Left kidney (tissue), 1 donor: ENCODE measurements at regions not wholly inside any gene's neighbourhood (a gene's known extent, or its start where the extent isn't known, plus 50 kb on each side); places are given as distances from the start of the nearest gene placed in this dataset.

ENCODE experiments used
- DNase-seq: peaks from one replicate; pipeline ENCODE4 v3.0.0-alpha.2; 2013

DNA sequence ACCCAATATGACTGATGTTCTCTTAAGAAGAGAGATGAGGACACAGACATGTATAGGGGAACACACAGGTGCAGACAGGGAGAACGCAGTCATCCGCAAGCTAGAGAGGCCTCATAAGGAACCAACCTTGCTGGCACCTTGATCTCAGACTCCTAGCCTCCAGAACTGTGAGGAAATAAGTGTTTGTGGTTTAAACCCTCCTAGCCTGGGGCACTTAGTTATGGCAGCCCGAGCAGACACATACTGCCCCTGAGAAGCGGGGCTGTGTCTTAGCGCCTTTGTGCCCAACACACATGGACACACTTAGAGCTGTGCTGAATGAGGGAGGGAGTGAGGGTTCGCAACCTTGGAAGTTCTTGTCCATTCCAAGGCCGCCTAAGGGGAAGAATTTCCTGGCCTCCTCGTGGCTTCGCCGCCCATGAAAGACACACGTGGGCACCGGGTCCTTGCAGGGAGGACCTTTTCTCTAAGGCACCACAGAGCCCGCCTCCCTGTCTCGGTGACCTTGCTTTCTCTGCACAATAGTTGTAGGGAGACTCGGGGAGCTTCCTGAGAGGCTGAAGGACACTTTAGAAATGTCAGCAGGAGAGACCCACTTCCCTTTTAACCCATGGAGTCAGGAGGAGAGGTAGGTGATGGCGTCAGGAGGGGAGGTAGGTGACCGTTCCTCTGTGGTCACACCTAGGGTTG, 224.5 kb upstream of the HDAC4 start:
- no peak for DNase-seq

DNA sequence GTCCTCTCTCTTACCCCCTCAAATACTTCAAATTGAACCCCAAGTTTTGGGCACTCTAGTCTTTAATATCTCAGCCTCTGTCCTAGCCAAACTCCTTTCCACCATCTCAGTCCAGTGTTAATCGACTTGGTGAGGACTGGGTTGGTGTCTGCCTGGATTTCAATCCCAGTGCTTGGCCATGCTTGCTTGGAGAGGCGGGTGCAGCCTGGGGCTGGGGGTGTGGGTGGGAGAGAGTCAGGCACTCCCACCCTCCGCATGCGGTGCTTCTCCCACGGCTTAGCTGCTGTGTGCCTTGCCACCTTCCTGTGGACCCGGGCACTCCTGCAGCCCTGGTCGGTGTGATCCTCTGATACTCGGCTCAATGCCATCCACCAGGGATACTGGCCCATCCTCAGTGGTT, 220.8 kb upstream of the HDAC4 start:
- DNase-seq: no peak

DNA sequence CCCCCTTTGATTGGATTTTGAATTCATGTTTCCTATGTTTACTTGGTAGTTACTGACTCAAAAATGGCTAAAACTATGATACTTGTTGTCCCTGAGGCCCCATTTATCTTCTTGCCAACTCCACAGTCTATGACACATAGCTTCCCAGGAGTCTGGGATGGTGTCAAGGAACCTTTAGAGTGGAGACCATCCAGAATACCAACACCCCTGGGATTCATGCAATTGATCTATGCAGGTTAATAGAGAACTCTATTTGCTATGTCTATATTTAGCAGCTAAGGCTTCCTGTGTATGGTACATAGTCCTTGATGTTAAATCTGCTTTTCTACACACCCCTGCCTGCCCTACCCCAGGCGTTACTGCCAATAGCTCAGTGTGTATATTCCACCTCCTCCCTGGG, 218.5 kb upstream of the HDAC4 start:
- no peak for DNase-seq

DNA sequence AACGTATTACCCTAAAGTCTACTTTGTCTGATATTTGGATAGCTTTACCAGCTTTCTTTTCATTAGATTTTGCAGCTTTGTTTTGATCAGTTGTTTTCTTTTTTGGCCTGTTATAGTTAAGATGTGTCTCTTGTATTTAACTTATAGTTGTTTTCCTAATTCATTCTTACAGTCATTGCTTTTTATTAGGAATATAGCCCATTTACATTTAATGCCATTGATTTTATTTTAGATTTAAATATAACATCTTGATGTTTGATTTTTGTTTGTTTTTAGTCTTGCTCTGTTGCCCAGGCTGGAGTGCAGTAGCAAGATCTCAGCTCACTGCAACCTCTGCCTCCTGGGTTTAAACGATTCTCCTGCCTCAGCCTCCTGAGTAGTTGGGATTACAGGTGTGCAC, 215.9 kb upstream of the HDAC4 start:
- DNase-seq: no peak

DNA sequence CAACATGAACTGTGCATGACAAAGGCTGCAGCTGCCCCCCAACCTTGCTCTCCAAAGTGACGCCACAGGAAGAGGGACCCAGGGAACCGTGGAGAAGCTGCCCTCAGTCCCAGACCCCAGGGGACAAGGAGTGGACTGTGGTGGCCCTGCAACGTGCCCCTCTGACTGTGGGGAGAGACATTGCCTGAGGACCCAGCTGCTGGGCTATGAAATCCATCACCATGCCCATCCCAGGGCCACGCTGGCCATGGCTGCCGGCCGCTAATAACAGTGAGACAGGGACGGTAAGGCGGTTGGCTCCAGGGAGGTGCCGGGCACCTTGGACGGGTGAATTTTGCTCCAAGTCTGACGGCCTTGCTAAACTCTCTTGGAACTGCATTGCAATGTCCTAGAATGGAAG, 211.3 kb upstream of the HDAC4 start:
- DNase-seq: no peak

DNA sequence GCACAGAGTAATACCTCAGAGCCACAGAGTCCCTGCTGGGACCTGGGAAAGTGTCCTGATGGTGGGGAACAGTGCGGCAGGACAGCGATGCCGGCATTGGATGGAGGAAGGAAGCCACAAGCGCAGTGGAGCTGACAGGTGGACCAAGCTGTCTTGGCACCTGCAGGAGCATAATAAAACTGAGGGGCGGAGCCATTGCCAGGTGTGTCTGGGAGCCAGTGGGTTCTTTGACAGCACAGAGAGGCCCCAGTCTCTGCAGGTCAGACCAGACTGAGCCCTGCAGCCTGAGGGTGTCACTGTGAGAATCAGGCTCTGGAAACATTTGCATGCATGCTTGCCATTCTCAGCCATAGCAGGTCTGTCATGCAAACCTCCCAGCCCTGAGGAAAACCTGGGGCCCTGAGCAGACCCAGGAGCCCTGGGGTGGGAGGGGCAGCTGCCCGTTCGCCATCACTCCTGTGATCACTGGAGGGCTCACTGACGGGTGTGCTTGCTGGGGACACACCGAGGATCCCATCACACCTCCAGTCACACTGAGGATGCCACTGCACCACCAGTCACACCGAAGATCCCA, 210.5 kb upstream of the HDAC4 start:
- DNase-seq: no peak

DNA sequence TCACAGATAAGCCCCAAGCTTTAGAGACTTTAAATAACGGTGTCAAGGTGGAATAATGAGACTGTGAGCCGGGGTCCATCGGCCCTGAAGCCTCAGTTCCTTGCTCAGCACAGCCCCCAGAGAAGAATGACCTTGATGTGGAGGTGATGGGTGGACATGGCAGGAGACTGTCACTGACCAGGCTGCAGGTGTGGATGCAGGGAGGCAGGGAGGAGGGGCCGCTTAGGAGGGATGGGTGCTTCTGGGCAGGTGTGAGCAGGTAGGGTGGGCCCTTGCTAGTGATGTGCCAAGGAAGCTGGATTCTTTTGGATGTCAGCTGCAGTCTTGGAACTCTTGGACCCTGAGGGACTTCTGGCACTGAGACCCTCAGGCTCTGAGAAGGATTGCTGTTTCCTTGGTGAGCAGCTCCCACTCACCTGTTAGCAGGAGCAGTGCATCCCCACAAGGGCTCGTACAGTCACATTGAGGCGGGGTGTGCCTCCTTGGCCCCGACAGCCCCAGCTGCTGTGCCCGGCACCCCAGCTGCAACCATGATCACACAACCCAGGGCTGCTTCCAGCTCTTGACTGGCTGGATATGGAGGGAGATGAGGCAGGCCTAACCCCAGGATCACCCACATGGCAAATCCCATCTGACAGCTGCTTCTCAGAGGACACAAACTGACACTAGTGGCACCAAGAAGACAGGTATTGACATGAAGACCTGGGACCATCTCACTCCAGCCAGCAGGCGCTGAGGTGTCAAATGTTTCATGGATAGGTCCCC, 209.8 kb upstream of the HDAC4 start:
- DNase-seq: no peak

DNA sequence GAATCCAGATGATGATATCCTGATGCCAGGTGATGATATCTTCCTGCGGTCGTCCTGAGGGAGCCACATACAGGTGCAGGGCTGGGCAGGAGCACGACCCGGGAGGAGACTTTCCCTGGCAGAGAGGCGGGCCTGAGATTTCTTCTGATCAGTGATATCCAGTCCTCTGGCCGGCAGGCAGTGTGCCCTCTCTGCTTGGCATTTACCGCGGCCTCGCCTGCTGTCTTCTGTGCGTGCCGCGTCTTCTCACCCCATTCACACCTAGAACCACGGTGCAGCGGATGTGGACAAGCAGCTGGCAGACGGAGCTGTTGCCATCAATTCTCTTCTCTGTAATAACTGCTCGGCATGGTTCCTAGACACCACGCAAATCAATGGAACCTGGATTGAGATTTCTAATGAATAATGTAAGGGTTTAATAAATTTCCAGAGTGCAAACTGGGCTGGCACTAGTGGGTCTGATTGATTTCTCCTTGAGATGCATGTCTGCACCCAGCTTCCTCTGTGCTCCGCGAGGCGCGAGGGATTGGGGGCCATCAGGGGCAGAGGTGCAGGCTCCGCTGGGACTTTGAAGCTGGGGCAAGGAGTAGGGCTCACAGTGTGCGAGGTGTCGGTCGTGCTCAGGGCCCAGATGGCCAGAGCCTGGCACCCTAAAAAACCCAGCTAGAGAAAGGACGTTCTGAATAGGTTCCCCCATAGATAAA, 208.9 kb upstream of the HDAC4 start:
- no peak for DNase-seq

DNA sequence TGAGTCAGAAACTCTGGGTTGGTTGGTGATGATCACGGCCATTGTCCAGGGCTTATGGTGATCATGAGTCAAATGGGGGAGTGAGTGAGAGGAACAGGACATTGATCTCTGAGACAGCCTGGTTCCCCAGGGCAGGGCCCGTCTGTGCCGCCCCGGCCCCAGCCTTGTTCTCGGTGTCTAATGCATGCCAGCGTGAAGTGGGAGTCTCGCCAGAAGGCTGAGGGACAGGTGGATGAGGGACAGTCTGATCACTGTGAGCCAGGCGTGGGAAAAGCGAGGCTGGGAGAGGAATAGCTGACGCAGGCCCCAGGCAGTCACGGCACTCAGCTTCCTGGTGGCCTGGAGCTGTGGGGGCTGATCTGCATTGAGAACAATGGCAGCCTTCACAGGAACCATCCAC, 208.3 kb upstream of the HDAC4 start:
- DNase-seq: no peak

DNA sequence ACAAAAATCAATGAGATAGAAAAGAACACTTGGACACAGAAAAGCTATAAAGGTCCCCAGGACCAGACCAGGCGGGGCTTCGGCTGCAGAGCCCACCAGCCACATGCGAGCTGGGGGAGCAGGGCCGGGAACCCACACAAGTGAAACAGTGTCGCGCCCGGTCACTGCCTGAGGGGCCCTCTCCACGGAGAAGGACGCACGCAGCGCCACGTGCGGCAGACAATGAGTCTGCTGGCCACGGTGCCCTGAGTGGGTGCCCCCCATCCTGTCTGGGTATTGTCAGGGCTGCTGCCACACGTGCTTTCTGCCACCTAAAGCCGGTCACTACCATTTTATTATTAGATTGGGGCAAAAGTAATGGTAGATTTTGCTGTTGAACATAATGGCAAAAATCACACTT, 207.9 kb upstream of the HDAC4 start:
- no peak for DNase-seq

DNA sequence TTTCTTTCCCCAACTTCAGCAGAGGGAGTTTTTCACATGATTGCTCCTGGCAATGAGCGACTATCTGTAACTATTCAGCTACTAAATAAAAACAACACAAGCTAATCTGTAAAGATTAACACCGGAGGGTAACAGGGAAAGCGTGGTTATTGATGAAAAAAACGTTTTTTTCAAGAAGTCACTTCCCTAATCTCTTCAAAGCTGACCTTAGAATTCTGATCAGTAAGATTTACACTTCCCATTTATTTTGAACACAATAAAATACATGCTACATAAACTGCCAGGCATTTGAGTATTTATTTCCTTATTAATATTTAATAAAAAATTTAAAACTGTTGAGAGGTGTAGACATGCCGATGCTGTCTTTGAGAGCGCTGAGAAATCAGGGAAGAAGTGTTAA, 207.4 kb upstream of the HDAC4 start:
- no peak for DNase-seq

DNA sequence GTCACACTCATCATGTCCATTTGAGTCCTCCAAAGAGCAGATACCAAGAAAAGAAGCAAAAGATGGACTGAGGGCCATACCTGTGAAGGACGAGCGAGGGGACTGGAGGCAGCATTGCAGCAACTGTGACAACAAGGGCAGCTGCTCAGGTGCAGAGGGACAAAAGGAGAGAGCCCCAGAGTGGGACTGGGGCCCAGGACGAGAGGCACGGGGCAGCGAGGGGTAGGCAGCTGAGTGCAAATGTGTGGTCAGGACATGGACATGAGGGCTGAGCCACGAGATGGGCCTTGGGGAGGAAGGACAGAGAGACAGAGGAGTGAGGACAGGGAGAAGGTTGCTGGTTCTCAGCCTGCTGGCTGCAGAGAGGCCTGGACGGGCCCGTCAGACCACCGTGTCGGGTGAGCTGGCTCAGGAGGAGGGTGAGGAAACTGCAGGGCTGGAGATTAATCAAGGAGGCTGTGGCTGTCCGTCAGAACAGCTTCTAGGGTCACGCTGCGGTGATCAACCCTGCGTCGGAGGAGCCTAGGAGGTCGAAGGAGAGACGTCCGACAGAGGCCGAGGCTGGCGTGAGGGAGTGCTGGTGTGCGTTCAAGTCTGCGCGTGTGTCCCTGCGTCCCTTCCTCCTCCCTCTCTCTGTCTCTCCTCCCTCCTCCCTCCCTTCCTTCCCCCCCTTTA, 206.8 kb upstream of the HDAC4 start:
- DNase-seq: peak; percentile 25

DNA sequence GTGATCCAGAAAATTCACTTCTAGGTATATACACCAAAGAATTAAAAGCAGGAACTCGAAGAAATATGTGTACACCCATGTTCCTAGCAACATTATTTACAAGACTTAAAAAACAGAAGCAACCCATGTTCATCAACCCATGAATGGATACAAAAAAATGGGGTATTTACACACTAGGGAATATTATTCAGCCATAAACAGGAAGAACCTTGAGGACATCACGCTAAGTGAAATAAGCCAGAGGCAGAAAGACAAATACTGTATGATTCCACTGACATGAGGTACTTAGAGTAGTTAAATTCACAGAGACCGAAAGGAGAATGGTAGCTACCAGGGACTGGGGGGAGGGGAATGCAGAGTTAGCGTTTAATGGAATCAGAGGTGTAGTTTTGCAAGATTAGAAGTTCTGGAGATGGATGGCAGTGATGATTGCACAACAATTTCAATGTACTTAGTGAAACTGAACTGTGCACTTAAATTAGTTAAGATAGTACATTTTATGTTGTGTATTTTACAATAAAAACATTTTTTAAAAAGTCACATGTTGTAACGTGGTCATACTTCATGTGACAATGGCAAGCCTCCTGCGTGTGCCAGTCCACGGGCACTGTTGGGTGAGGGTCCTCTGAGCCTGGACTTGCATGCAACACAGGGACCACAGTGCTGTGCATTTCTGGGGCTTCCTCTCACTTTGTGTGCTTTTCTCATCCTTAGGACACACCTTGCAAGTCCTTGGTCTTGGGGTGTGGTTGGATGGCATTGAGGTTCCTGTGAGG, 206.1 kb upstream of the HDAC4 start:
- no peak for DNase-seq

DNA sequence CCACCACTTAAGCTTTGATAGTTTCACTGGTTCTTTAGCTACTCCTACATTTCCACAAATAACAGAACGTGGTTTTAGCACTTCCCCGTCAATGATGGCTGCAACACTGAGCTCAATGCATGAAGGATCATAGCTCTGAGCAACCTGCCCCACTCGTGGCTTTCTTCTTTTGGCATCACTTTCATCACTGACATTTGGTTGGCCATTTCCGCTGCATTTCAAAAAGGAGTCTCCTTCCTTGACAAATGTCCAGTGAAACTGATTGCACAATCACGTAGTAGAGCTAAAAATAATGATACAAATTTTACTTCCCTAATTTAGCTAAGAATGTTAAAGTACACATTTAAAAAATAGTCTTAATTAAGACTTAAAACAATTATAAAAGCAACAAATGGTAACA, 205.2 kb upstream of the HDAC4 start:
- DNase-seq: no peak

DNA sequence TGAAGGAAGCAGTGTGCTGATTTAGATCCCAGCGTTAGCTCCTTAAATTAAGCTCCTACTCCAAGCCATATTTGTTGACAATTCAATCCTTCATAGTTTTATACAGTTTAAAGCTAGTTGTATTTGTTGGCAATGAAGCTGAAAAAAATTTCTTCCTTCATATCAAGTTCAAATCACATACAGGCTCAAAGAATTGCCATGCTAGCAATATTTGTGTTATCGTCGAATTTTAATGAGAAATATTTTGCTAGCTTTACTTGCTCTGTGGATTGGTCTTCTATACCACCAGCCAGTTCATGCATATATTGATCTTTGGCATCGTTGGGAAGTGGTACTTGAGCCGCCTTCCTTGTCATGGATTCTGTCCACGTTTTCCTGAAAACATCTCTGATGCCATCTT, 204.6 kb upstream of the HDAC4 start:
- DNase-seq: no peak

DNA sequence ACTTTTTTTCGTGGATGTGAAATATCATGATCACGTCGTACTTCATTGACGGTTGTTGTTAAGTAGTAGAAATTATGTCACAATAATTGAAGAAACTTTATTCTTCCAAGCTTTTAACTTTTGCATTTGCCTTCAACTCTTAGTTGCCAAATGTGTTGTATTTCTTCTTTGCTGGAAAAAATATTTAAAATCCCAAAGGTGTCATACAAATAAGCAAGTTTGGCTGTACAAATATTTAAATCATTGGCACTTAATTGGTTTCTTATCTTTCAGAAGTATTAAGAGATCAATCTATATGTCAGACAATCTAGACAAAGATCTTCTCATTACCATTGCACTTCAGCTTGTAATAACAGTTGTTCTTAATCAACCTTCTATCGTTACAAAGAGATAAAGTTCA, 204.0 kb upstream of the HDAC4 start:
- no peak for DNase-seq

DNA sequence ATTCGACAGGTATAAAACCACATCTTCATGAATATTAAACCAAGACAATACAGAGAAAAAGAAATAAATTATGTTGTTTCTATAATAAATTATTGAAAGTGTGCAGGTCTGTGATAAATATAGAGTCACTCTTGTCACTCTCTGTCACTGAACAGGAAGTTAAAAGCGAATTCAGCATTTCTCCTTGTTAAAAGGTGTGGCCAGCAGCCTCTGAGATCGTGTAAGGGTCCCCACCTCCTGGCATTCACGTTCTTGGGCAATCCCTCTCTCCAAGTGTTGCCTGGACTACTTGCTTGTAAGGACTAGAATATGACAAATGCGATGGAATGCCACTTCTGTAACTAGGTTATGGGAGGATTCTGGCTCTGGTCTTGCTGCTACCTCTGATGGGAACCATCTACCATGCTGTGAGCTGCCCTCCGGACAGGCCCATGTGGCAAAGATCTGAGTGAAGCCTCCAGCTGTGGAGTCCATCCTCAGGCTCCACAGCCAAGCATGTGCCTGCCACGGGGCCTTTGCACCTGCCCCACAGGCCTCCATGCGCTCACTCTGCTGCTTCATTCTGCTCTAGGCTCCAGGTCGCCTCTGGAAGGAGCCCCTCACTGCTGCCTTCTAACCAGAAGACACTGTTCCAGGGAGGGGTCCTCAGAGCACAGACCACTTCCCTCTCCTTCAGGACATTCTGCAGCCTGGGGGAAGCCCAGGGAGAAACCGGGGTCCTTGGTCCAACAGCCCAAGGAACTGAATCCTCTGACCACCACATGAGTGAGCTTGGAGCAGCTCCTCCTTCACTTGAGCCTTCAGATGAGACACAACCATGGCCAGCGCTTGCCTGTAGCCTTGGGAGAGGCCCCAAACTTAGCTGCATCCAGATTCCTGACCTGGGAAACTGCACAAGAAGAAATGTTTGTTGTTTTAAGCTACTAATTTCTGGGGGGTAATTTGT, 202.9 kb upstream of the HDAC4 start:
- no peak for DNase-seq

DNA sequence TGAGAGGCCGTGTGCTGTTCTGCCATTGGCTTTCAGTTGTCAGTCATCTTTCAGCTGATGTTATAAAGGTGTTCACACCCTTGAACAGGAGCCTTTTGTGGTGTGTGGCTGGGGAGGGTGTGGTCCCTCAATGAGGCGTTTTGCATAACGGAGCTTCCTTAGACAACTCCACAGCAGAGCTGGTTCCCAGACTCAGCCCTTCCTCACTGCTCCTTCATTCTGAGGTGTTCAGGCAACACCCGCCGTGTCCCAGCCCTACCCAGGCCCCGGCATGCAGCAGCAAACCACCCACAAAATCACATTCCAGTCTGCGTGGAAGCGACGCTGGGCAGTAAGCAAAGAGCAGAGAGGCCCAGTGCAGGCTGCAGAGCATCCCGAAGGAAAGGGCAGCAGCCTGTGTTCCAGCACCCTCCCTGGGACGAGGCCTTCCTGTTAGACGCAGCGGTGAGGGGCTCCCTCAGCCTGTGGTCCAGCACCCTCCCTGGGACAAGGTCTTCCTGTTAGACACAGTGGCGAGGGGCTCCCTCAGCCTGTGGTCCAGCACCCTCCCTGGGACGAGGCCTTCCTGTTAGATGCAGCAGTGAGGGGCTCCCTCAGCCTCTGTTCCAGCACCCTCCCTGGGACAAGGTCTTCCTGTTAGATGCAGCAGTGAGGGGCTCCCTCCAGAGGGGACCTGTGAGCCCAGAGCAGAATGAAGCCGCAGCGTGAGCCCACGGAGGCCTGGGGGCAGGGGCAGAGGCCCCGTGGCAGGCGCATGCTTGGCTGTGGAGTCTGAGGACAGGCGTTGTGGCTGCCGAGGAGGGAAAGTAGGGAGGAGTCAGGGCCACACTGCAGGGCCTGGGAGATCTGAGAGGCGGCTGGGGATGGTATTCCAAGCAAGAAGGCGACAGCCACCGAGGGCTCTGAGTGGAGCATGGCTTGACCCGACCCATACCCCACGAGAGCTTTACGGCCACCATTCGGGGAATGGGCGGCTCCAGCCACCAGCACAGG, 201.8 kb upstream of the HDAC4 start:
- no peak for DNase-seq

DNA sequence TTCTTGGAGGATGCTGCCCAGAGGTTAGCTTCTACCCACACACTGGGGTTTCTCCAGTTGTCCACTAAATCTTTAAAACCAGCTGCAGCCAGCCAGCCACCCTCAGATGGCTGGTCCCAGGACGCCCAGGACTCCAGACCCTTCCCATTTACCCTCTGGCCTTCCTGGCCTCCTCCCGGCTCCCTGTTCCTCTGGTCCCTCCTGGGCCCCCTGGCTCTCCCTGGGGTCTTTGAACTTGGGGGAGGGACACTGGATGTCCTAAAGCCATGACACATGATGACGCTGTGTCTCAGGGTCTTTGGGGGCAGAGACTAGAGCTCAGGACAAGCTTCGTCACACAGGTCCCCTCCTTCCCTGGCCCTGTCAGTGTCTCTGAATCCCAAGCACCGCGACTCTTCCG, 201.1 kb upstream of the HDAC4 start:
- no peak for DNase-seq
